ENCODE measurements at regions not wholly inside any gene's neighbourhood (a gene's known extent, or its start where the extent isn't known, plus 50 kb on each side); places are given as distances from the start of the nearest gene placed in this dataset.

DNA sequence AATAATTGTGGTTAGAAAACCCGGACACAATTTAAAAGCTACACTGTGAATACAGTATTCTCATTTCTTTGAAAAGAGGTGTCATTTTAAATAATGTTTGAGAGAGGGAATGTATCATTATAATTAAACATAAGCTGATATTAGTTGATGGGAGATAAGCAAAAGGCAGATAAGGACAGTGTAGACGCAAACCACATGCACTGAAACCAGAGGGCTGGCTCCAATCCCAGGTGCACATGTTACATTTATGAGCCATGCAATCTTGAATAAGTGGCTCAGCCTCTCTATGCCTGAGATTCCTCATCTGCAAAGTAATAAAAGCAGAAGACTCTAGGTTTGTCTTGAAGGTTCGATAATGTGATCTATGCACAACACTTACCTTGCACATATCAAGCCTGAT, 238.7 kb downstream of the EFNB2 start:
- no peak overlapping the region for H3K4me2 ChIP-seq
- no peak overlapping the region for H3K27ac ChIP-seq
- no peak overlapping the region for H3K9ac ChIP-seq
- H3K36me3 ChIP-seq, result no peaks in the 10 kb centered on the region
- peaks cover 20% of the 10 kb centered on the region for H3K9me3 ChIP-seq
- H3K4me1 ChIP-seq, result peaks cover 11% of the 10 kb centered on the region
- no peaks in the 10 kb centered on the region for H4K20me1 ChIP-seq
- TF ChIP-seq Cebpa-rat (IDR thresholded peaks at IDR 0.05), result no peak
- no peaks in the 10 kb centered on the region for H3K27me3 ChIP-seq
- no peak overlapping the region for H3K4me3 ChIP-seq

DNA sequence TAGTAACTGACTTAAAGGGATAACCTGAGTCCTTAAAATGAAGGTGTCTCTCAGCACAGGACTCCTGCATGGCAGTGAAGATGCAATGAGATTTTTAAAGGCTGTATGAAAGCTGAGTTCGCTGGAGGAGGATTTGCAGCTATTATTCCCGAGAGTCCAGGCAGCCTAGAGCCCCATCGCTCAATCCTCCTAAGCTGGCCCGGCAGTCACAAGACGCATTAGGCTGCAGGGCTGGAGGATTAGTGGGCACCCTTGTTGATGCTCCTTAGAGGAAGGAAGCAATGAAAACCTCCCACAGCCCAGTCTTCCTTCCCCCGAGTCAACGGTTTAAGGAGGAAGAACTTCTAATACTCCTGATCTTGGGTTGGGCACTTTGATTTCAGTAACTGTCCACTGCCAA, 239.5 kb downstream of the EFNB2 start:
- H3K27ac ChIP-seq, result no peak overlapping the region
- H3K4me2 ChIP-seq, result peak overlapping the region; percentile 45
- no peaks in the 10 kb centered on the region for H3K27me3 ChIP-seq
- H3K9me3 ChIP-seq, result peaks cover 16% of the 10 kb centered on the region; the same call in 1 of the 2 replicates
- H4K20me1 ChIP-seq, result no peaks in the 10 kb centered on the region
- peaks cover 17% of the 10 kb centered on the region for H3K4me1 ChIP-seq
- H3K4me3 ChIP-seq, result no peak overlapping the region
- no peak for TF ChIP-seq Cebpa-rat (IDR thresholded peaks at IDR 0.05)
- no peak overlapping the region for H3K9ac ChIP-seq
- no peaks in the 10 kb centered on the region for H3K36me3 ChIP-seq

DNA sequence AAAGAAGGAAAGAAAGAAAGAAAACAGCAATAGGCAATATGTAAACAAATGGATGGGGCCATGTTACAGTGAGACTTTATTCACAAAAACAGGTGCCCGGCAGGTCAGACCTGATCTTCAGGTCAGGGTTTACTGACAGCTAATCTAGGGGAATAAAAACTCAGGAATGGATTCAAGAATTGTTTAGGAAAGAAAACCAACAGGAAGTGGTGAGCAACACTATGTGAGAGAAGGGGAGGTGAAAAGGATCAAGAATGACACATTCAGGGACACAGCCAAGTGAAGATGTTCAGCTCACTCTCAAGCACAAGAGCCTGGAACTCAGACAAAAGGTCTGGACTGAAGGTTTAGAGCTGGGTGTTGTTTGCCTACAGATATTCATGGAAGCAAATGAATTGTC, 244.5 kb downstream of the EFNB2 start:
- no peak for TF ChIP-seq Cebpa-rat (IDR thresholded peaks at IDR 0.05)
- Histone ChIP-seq H3K4me1 (peaks cover 28% of the 10 kb centered on the region), H3K27ac (no peak overlapping the region), H3K9ac (no peak overlapping the region), H3K27me3 (no peaks in the 10 kb centered on the region), H3K36me3 (no peaks in the 10 kb centered on the region), H3K4me2 (peak overlapping the region; percentile 12; the same call in 1 of the 2 replicates), H3K9me3 (peaks cover 23% of the 10 kb centered on the region), H4K20me1 (no peaks in the 10 kb centered on the region), H3K4me3 (no peak overlapping the region)

DNA sequence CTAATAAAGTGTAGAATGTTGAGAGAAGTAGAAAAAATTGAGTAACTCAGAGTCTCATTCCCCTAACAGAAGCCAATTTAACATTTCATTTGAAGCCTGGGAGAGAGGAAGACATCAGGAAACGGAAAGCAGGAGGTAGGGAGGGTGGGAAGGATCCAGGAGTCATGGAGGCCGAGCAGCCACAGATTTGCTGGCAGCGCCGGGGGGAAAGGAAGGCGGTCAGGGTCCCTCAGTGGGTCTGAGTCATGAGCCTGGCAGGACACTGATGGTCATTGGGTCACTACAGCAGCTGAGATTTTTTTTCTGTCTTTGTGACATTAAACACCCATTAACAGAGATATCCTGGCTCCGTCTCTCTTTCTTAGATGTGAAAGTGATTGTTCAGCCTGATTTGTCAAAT, 248.1 kb downstream of the EFNB2 start:
- Histone ChIP-seq H3K4me2 (peak overlapping the region; percentile 60), H3K27me3 (no peaks in the 10 kb centered on the region), H3K9me3 (peaks cover 24% of the 10 kb centered on the region), H3K4me3 (no peak overlapping the region), H3K4me1 (peaks cover 52% of the 10 kb centered on the region), H4K20me1 (no peaks in the 10 kb centered on the region), H3K36me3 (no peaks in the 10 kb centered on the region), H3K27ac (peak overlapping the region; percentile 28; the same call in 1 of the 2 replicates), H3K9ac (no peak overlapping the region)
- TF ChIP-seq Cebpa-rat (IDR thresholded peaks at IDR 0.05), result no peak

DNA sequence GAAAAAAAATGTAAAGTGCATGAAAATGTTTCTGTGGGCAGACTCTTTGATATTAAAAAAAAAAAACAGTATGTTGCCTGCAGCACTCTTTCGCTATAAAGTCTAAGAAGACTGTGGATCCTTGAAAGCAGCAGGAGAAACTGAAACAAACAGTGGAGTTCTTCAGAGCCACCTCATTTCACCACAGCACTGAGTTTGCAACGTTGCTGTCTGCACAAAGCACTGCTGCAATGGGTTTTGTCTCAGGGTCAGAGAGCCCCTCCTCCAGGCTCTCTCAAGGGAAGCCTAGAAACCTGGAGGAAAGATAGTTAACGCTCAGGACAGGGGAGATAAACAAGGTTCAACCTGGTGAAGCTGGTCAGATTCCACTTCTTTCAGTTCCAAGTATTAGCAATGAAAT, 248.7 kb downstream of the EFNB2 start:
- H3K4me1 ChIP-seq, result peaks cover 52% of the 10 kb centered on the region

DNA sequence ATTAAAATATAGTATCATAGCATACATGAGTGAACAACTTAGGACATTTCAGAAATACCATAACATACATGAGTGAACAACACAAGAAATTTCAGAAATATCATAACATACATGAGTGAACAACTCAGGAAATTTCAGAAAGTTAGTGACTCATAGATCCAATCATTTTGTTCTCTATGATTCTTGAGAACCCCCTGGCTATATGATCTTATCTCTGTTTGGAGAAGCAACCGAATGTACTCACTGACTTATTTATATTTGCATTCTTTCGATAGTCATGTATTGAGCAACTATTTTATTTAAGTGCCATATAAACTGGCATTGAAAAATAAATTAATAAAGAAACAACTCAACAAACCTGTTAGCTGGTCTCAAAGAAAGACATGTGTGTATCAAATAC, 251.1 kb downstream of the EFNB2 start:
- H3K36me3 ChIP-seq, result no peaks in the 10 kb centered on the region
- 0 out of 2 replicates have a peak overlapping the region, but pooled peaks have one; percentile 8 for H3K4me3 ChIP-seq
- peak overlapping the region; percentile 71 for H3K27ac ChIP-seq
- peaks cover 34% of the 10 kb centered on the region for H3K9me3 ChIP-seq
- peaks cover 50% of the 10 kb centered on the region for H3K4me1 ChIP-seq
- H4K20me1 ChIP-seq, result no peaks in the 10 kb centered on the region
- H3K4me2 ChIP-seq, result peak overlapping the region; percentile 60
- no peak overlapping the region for H3K9ac ChIP-seq
- no peak for TF ChIP-seq Cebpa-rat (IDR thresholded peaks at IDR 0.05)
- no peaks in the 10 kb centered on the region for H3K27me3 ChIP-seq

More for the DNA sequence above, 248.7 kb downstream of the EFNB2 start:
- Histone ChIP-seq H3K27ac (peak overlapping the region; percentile 28; the same call in 1 of the 2 replicates), H3K9ac (no peak overlapping the region), H3K27me3 (no peaks in the 10 kb centered on the region), H3K9me3 (peaks cover 30% of the 10 kb centered on the region), H3K4me3 (no peak overlapping the region), H3K36me3 (no peaks in the 10 kb centered on the region), H3K4me2 (peak overlapping the region; percentile 60), H4K20me1 (no peaks in the 10 kb centered on the region)
- TF ChIP-seq Cebpa-rat (IDR thresholded peaks at IDR 0.05), result no peak

DNA sequence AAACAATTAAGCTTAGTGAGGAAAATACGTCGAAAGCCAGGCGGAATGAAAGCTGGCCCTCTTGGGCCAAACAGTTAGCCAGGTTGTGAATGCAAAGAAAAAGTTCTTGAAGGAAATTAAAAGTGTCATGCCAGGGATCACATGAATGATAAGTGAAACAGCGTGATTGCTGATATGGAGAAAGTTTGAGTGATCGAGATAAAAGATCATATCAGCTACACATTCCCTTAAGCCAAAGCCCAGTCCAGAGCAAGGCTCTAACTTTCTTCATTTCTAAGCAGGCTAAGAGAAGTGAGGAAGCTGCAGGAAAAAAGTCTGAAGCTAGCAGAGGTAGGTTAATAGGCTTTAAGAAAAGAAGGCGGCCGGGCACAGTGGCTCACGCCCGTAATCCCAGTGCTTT, 254.0 kb downstream of the EFNB2 start:
- H3K9me3 ChIP-seq, result peaks cover 24% of the 10 kb centered on the region

DNA sequence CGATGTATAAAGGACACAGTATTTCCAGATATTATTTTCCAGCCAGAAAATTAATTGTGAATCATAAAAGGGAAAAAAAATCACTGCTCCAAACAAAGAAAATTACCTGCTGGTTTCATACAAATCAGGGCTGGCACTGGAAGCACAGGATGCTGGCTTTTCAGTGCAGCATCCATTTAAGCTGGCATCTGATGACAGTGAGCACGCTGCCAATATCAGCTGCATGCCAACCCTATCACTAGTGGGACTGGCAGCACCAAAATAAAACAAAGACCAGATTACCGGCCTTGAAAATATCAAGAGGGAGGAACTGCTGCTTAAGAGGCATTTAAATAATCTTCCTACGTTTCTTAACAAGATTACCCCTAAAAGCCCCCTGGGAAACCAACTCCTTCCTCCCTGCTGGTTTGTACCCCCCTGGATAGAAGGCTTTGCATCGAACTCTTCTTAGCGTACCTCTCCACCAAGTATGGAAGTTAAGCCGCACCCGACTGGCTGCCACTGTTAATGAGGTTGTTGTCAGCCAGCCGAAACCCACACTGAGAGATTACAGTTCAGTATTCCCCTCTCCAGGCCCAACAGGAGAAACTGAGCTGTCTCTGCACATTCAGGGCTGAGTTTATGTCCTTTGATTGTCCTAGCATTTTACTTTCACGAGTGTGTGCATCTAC, 257.8 kb downstream of the EFNB2 start:
- Histone ChIP-seq H3K27me3 (no peaks in the 10 kb centered on the region), H3K4me1 (peaks cover 17% of the 10 kb centered on the region), H3K4me3 (no peak overlapping the region), H3K4me2 (peak overlapping the region; percentile 31), H3K9ac (no peak overlapping the region), H3K27ac (no peak overlapping the region), H3K9me3 (peaks cover 17% of the 10 kb centered on the region), H3K36me3 (no peaks in the 10 kb centered on the region), H4K20me1 (no peaks in the 10 kb centered on the region)
- no peak for TF ChIP-seq Cebpa-rat (IDR thresholded peaks at IDR 0.05)

More for the DNA sequence above, 254.0 kb downstream of the EFNB2 start:
- H3K4me1 ChIP-seq, result peaks cover 51% of the 10 kb centered on the region
- no peak for TF ChIP-seq Cebpa-rat (IDR thresholded peaks at IDR 0.05)
- no peaks in the 10 kb centered on the region for H4K20me1 ChIP-seq
- no peak overlapping the region for H3K4me3 ChIP-seq
- no peaks in the 10 kb centered on the region for H3K27me3 ChIP-seq
- no peak overlapping the region for H3K4me2 ChIP-seq
- H3K9ac ChIP-seq, result no peak overlapping the region
- no peaks in the 10 kb centered on the region for H3K36me3 ChIP-seq
- no peak overlapping the region for H3K27ac ChIP-seq

DNA sequence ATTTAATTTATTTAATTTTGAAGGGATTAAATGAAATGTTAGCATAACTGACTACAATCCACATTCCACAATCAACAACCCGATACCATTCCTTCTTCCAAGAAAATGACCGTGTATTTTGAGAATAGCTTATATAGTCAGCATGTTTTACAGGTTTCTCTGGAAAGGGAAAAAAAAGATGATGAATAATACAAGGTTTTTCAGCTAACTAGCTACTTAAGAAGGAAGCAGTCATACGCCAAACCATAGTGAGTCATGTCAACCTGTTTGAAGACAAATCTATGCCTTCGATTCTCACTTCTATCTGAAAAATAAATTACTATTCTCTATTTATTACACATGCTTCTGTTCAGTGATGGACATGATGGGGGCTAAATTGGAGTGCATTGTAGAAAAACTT, 258.6 kb downstream of the EFNB2 start:
- no peak for TF ChIP-seq Cebpa-rat (IDR thresholded peaks at IDR 0.05)
- no peaks in the 10 kb centered on the region for H3K36me3 ChIP-seq
- no peaks in the 10 kb centered on the region for H3K27me3 ChIP-seq
- H3K4me3 ChIP-seq, result no peak overlapping the region
- H3K9ac ChIP-seq, result no peak overlapping the region
- peaks cover 10% of the 10 kb centered on the region for H3K9me3 ChIP-seq
- no peak overlapping the region for H3K27ac ChIP-seq
- H4K20me1 ChIP-seq, result no peaks in the 10 kb centered on the region
- peaks cover 17% of the 10 kb centered on the region for H3K4me1 ChIP-seq
- H3K4me2 ChIP-seq, result no peak overlapping the region

DNA sequence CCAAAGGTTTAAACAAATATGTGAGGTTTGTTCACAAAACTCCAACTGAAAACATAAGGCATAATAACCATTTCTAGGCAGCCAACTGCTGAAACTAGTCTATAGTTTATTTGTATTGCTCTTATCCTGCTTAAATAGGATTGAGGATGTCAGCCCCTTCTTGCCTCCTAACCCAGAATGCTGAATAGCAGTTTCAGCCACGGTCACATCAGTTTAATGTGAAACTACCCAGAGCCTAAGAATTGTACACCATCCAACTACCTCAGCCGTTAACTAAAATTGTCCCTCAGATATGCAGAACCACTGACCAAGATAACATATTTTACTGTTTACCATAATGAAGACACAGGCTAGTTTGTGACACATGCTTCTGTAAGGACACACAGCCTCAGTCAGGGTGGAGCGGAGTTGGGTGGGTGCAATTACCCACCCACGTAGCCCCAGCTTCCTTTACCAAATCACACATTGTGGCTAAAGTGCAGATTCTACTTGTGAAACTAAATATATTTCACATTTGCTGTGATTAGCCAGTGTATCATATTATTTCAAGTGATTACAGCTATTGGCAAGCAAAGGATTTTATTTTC, 259.9 kb downstream of the EFNB2 start:
- H3K9me3 ChIP-seq, result no peaks in the 10 kb centered on the region
- H3K4me3 ChIP-seq, result no peak overlapping the region
- H3K4me1 ChIP-seq, result peaks cover 17% of the 10 kb centered on the region
- H3K36me3 ChIP-seq, result no peaks in the 10 kb centered on the region
- H4K20me1 ChIP-seq, result no peaks in the 10 kb centered on the region
- TF ChIP-seq Cebpa-rat (IDR thresholded peaks at IDR 0.05), result no peak
- H3K27me3 ChIP-seq, result no peaks in the 10 kb centered on the region
- no peak overlapping the region for H3K4me2 ChIP-seq
- H3K9ac ChIP-seq, result no peak overlapping the region
- no peak overlapping the region for H3K27ac ChIP-seq
